SW480 (cell line): ENCODE measurements at regions not wholly inside any gene's neighbourhood (a gene's known extent, or its start where the extent isn't known, plus 50 kb on each side); places are given as distances from the start of the nearest gene placed in this dataset.
A peak's percentile ranks its signal among the peaks of the same experiment; 100 is the strongest.
"Not testable (repeated sequence)": the region's sequence is repeated elsewhere in the genome, so short reads cannot be mapped to it uniquely, and the experiment has no call there.

ENCODE experiments used
- DNase-seq: peaks from one replicate; pipeline ENCODE4 v3.0.0-alpha.2; 2016; ENCODE audit warnings: low spot score

- DNase-seq: not testable (repeated sequence)
Observed at GRCh38 chrX:149420566-149420965, 84.5 kb downstream of the IDS start.

GRCh38 chrX:149398027-149398426 lies 107.1 kb downstream of the IDS start:
- no peak for DNase-seq

GRCh38 chrX:149392921-149393320 lies 112.2 kb downstream of the IDS start:
- no peak for DNase-seq

- no peak for DNase-seq
Observed at GRCh38 chrX:149383852-149384251, 121.3 kb downstream of the IDS start.

- peak; percentile 20 for DNase-seq
Observed at GRCh38 chrX:149374751-149375150, 130.4 kb downstream of the IDS start.

- DNase-seq: peak; percentile 9
Observed at GRCh38 chrX:149372866-149373265, 132.2 kb downstream of the IDS start.

- no peak for DNase-seq
Observed at GRCh38 chrX:149371986-149372385, 133.1 kb downstream of the IDS start.

- no peak for DNase-seq
Observed at GRCh38 chrX:149370097-149370496, 135.0 kb downstream of the IDS start.

- peak; percentile 9 for DNase-seq
Observed at GRCh38 chrX:149365552-149365951, 139.6 kb downstream of the IDS start.

GRCh38 chrX:149365061-149365460 lies 140.0 kb downstream of the IDS start:
- DNase-seq: peak; percentile 56

- DNase-seq: no peak
Observed at GRCh38 chrX:149363965-149364364, 141.1 kb downstream of the IDS start.

- no peak for DNase-seq
Observed at GRCh38 chrX:149346306-149346705, 158.8 kb downstream of the IDS start.

- DNase-seq: no peak
Observed at GRCh38 chrX:149322316-149322715, 182.8 kb downstream of the IDS start.

GRCh38 chrX:149313871-149314371 lies 191.2 kb downstream of the IDS start:
- DNase-seq: no peak

- DNase-seq: no peak
Observed at GRCh38 chrX:149312988-149313387, 192.1 kb downstream of the IDS start.

GRCh38 chrX:149312097-149312496 lies 193.0 kb downstream of the IDS start:
- no peak for DNase-seq

GRCh38 chrX:149302705-149303104 lies 202.4 kb downstream of the IDS start:
- DNase-seq: no peak

GRCh38 chrX:149298111-149298510 lies 207.0 kb downstream of the IDS start:
- no peak for DNase-seq

- DNase-seq: no peak
Observed at GRCh38 chrX:149296092-149296491, 209.0 kb downstream of the IDS start.

GRCh38 chrX:149286940-149287349 lies 218.2 kb downstream of the IDS start:
- peak; percentile 38 for DNase-seq

- DNase-seq: no peak
Observed at GRCh38 chrX:149284616-149285015, 220.5 kb downstream of the IDS start.

GRCh38 chrX:149283853-149284252 lies 221.3 kb downstream of the IDS start:
- no peak for DNase-seq

GRCh38 chrX:149282909-149283308 lies 222.2 kb downstream of the IDS start:
- no peak for DNase-seq

- no peak for DNase-seq
Observed at GRCh38 chrX:149280011-149280410, 225.1 kb downstream of the IDS start.

GRCh38 chrX:149275836-149276235 lies 229.3 kb downstream of the IDS start:
- DNase-seq: no peak
